ENCODE measurements at regions not wholly inside any gene's neighbourhood (a gene's known extent, or its start where the extent isn't known, plus 50 kb on each side); places are given as distances from the start of the nearest gene placed in this dataset.

DNA sequence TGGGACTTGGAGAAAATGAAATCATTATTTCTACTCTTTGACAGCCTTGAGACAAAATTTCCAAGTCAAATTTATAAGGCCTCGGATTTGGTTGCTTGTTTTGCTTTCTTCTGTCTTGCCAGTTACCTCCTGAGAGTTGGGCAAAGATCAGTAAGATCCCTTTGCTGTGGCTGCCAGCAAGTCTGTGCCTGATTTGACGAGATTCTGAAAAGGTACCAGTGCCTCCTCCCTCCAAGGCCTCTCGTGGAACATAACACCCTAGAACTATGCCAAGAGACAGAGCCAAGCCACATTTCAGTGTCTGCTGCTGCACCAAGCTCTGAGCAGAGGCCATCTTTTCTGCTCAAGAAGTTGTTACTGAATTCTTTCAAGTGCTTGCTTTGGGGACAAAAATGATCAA, 61.0 kb downstream of the GTPBP8 start:
- no peak for ATAC-seq (ENCODE audit: insufficient number of reproducible peaks, low FRiP score, low read depth)
- H3K4me1 ChIP-seq (ENCODE audit: control insufficient read depth in 1 of 2, low read depth in 2 of 2): peaks cover 3 to 11% of the 10 kb centered on the region in 2 donors
- no peaks in the 10 kb centered on the region for H3K36me3 ChIP-seq
- TF ChIP-seq, protein P1, sequence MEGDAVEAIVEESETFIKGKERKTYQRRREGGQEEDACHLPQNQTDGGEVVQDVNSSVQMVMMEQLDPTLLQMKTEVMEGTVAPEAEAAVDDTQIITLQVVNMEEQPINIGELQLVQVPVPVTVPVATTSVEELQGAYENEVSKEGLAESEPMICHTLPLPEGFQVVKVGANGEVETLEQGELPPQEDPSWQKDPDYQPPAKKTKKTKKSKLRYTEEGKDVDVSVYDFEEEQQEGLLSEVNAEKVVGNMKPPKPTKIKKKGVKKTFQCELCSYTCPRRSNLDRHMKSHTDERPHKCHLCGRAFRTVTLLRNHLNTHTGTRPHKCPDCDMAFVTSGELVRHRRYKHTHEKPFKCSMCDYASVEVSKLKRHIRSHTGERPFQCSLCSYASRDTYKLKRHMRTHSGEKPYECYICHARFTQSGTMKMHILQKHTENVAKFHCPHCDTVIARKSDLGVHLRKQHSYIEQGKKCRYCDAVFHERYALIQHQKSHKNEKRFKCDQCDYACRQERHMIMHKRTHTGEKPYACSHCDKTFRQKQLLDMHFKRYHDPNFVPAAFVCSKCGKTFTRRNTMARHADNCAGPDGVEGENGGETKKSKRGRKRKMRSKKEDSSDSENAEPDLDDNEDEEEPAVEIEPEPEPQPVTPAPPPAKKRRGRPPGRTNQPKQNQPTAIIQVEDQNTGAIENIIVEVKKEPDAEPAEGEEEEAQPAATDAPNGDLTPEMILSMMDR (IDR thresholded peaks at IDR 0.05): no peak
- no peak for DNase-seq (ENCODE audit: low spot score)
- peak overlapping the region; percentile 60 for H3K4me3 ChIP-seq
- H3K27me3 ChIP-seq (replicated peaks; ENCODE audit: insufficient read depth): no peaks in the 10 kb centered on the region
- no peaks in the 10 kb centered on the region for H3K9me3 ChIP-seq
- H3K27ac ChIP-seq: no peak overlapping the region

DNA sequence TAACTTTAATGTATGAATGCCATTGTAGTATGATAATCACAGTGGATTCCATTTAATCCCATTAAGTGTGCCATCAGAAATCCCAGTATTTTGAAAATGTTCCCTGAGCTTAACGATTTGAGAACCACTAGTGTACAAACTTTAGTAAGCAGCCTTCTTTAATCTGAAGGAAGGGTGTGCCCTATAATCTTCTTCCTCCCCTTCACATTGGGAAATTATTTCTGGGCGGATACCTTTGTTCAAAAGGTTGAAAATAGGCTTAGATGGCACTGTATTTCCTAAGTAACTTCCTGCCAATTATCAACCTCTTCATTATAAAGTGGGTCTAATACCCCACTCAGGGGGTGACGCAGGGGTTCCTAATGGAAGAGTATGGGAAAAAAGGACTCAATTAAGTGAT, 62.4 kb downstream of the GTPBP8 start:
- Histone ChIP-seq H3K27me3 (replicated peaks; ENCODE audit: insufficient read depth) (no peaks in the 10 kb centered on the region), H3K27ac (no peak overlapping the region), H3K4me3 (no peak overlapping the region), H3K36me3 (no peaks in the 10 kb centered on the region), H3K4me1 (ENCODE audit: control insufficient read depth in 1 of 2, low read depth in 2 of 2) (peaks cover 3 to 11% of the 10 kb centered on the region in 2 donors), H3K9me3 (no peaks in the 10 kb centered on the region)
- DNase-seq (ENCODE audit: low spot score) (no peak), ATAC-seq (ENCODE audit: insufficient number of reproducible peaks, low FRiP score, low read depth) (no peak)
- TF ChIP-seq, protein P1 (IDR thresholded peaks at IDR 0.05): no peak

DNA sequence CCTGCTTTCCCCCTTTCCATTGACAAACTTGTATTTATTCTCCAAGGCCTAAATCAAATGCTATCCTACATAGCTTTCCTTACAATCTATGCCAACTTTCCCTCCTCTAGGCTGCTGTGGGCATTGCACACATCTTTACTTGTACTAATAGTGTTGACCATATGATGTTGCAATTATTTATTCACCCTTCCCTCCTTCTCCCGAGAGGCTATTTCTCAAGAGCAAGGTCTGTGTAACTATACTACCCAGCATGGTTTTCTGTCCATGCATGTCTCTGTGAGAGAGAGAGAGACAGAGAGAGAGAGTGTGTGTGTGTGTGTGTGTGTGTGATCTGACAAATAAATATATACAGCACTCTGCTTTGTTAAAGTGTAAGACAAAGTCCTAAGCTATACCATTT, 63.8 kb downstream of the GTPBP8 start:
- Histone ChIP-seq H3K27ac (no peak overlapping the region), H3K4me3 (no peak overlapping the region), H3K9me3 (no peaks in the 10 kb centered on the region), H3K27me3 (replicated peaks; ENCODE audit: insufficient read depth) (no peaks in the 10 kb centered on the region), H3K36me3 (no peaks in the 10 kb centered on the region), H3K4me1 (ENCODE audit: control insufficient read depth in 1 of 2, low read depth in 2 of 2) (peaks cover 3 to 11% of the 10 kb centered on the region in 2 donors)
- DNase-seq (ENCODE audit: low spot score): no peak
- TF ChIP-seq, protein P1 (IDR thresholded peaks at IDR 0.05): no peak
- ATAC-seq (ENCODE audit: insufficient number of reproducible peaks, low FRiP score, low read depth): no peak

DNA sequence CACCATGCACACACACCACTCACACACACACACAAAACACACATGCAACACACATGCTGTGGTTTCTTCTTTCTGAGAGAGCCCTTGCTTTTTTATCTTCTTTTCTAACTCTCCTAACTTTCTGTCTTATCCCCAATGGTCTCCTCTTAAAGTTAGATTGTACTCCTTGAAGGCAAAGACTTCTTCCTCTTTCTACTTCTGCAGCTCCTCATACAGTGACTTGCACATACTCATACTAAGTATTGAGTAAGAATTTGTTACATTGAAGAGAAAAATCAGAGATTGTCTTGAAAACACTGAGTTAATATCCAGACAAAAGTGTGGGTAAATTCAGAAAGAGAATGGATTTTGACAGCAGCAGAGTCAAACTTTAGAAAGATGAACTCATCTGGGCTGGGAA, 64.4 kb downstream of the GTPBP8 start:
- H3K4me3 ChIP-seq: no peak overlapping the region
- H3K27ac ChIP-seq: no peak overlapping the region
- H3K27me3 ChIP-seq (replicated peaks; ENCODE audit: insufficient read depth): no peaks in the 10 kb centered on the region
- H3K9me3 ChIP-seq: no peaks in the 10 kb centered on the region
- peaks cover 3 to 11% of the 10 kb centered on the region in 2 donors for H3K4me1 ChIP-seq (ENCODE audit: control insufficient read depth in 1 of 2, low read depth in 2 of 2)
- DNase-seq (ENCODE audit: low spot score) (no peak), ATAC-seq (ENCODE audit: insufficient number of reproducible peaks, low FRiP score, low read depth) (no peak)
- no peaks in the 10 kb centered on the region for H3K36me3 ChIP-seq
- TF ChIP-seq, protein P1 (IDR thresholded peaks at IDR 0.05): no peak

DNA sequence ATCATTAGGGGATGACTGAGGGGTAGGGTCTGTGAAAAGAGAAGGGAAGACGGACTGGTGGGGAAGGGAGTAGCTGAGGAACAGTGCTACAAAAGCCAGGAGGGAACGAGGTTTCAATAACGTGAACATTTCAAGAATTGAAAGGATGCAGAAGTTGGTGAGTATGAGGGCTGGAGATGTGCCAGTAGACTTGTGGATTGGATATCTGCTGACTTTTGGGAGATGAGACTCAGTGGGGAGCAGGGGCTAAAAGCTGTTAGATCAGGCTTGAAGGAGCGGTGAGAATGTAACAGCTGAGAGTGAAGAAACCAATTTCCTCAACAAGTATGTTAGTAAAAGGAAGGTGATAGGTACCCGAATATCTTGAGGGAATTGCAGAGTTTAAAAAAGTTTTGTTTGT, 65.2 kb downstream of the GTPBP8 start:
- no peak for ATAC-seq (ENCODE audit: insufficient number of reproducible peaks, low FRiP score, low read depth)
- TF ChIP-seq, protein P1 (IDR thresholded peaks at IDR 0.05): no peak

More for the DNA sequence above, 65.2 kb downstream of the GTPBP8 start:
- no peaks in the 10 kb centered on the region for H3K9me3 ChIP-seq
- no peak overlapping the region for H3K4me3 ChIP-seq
- no peak for DNase-seq (ENCODE audit: low spot score)
- no peak overlapping the region for H3K27ac ChIP-seq
- H3K36me3 ChIP-seq: no peaks in the 10 kb centered on the region
- H3K4me1 ChIP-seq (ENCODE audit: control insufficient read depth in 1 of 2, low read depth in 2 of 2): peaks cover 3 to 11% of the 10 kb centered on the region in 2 donors
- no peaks in the 10 kb centered on the region for H3K27me3 ChIP-seq (replicated peaks; ENCODE audit: insufficient read depth)

Data from thoracic aorta (tissue), 2 donors.